ENCODE measurements at regions not wholly inside any gene's neighbourhood (a gene's known extent, or its start where the extent isn't known, plus 50 kb on each side); places are given as distances from the start of the nearest gene placed in this dataset.

DNA sequence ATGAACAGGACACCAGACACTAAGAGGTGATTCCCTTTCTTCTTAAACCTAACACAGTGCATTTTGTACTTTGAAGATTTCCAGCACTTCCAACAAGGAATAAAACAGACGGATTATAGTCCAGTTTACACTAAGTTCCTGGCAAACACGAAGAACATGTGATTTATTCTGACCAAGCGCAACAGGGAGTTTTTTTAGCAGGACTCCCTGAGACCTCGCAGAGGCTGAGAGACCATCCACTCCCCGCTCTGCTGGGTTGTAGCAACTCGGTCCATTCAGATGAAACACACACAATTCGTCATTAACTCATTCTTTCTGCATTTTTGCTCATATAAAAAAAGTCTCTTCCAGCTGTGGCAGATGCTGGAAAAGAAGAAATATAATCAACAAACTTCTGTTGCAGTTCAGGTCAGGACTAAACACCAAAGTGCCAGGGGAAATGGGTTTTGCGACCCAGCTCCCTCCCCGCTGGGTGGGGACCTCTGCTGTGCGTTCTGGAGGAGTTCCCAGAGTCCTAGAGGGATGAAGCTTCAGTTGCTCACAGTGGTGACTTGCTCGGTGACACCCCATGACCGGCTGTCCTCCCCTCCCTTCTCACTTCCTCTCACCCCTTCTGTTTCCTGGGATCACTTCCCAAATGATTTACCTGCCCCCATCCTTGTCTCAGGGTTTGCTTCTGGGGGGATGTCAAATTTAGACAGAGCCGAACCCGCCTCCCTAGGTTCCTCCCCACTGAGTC lies 52.5 kb downstream of the KCNF1 start:
- Histone ChIP-seq H3K27me3 (ENCODE audit: insufficient read depth in 3 of 3, low read length in 2 of 3) (peaks cover 0 to 5% (median 0%) of the 10 kb centered on the region in 3 donors), H3K4me1 (no peaks in the 10 kb centered on the region), H3K27ac (no peak overlapping the region), H3K4me3 (no peak overlapping the region), H3K9me3 (no peaks in the 10 kb centered on the region), H3K36me3 (ENCODE audit: insufficient read depth in 1 of 2, low read depth in 1 of 2) (no peaks in the 10 kb centered on the region)
- ATAC-seq (no peak), DNase-seq (no peak)
- intact Hi-C loops (cut with DNase I): no loop called here
- TF ChIP-seq, protein P1, sequence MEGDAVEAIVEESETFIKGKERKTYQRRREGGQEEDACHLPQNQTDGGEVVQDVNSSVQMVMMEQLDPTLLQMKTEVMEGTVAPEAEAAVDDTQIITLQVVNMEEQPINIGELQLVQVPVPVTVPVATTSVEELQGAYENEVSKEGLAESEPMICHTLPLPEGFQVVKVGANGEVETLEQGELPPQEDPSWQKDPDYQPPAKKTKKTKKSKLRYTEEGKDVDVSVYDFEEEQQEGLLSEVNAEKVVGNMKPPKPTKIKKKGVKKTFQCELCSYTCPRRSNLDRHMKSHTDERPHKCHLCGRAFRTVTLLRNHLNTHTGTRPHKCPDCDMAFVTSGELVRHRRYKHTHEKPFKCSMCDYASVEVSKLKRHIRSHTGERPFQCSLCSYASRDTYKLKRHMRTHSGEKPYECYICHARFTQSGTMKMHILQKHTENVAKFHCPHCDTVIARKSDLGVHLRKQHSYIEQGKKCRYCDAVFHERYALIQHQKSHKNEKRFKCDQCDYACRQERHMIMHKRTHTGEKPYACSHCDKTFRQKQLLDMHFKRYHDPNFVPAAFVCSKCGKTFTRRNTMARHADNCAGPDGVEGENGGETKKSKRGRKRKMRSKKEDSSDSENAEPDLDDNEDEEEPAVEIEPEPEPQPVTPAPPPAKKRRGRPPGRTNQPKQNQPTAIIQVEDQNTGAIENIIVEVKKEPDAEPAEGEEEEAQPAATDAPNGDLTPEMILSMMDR (IDR thresholded peaks at IDR 0.05): no peak
- 43 to 54% (median 46%) methylated on average over 14 of the region's 14 CpGs for WGBS, 3 donors

DNA sequence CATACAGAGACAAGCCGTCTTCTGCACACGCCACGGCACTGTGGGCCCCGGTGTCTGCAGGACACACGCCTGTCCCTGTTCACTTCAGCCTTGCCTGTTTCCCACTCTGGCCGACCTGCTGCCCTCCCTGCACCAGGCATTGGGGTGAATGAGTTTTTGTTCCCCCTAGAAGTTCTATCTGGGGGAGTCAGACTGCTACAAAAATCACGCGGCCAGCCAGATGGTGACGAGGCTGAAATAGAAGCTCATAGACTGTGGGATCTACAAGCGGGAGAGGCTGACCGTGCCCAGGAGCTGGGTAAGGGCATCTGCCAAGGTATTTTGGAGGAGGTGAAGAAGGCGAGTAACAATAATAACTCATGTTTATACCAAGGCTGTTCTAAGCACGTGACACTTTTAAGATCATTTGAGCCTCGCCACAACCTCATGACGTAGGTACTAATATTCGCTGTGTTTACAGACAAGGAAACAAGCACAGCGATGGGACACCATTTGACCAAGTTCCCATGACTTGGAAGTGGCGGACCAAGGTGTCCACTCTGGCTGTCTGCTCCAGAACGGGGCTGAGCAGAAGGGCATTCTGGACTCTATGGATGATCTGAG lies 53.6 kb downstream of the KCNF1 start:
- Histone ChIP-seq H3K4me3 (no peak overlapping the region), H3K36me3 (ENCODE audit: insufficient read depth in 1 of 2, low read depth in 1 of 2) (no peaks in the 10 kb centered on the region), H3K4me1 (no peaks in the 10 kb centered on the region), H3K27me3 (ENCODE audit: insufficient read depth in 3 of 3, low read length in 2 of 3) (peaks cover 0 to 5% (median 0%) of the 10 kb centered on the region in 3 donors), H3K27ac (no peak overlapping the region), H3K9me3 (no peaks in the 10 kb centered on the region)
- intact Hi-C loops (cut with DNase I): no loop called here
- DNase-seq: no peak
- ATAC-seq: no peak
- WGBS, 3 donors: 94 to 96% (median 95%) methylated on average over 19 of the region's 19 CpGs
- TF ChIP-seq, protein P1 (IDR thresholded peaks at IDR 0.05): no peak

DNA sequence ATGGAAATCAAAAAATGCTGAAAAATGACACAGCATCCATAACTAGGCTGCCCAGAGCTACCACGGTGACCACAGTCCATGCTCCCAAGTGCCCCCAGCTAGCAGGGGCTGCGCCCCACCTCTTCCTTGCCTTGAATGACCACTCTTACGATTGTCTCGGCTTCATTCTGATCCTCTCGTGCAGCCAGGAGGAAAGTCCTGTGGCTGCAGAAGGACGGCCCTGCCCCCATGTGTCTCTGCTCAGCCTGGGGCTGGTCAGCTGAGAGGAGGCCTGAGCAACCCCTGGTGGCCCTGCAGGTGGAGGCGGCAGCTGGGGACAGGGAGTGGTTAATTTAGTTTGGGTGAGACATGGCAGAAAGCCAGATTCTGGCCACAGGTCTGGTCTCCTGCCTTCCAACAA lies 54.3 kb downstream of the KCNF1 start:
- Histone ChIP-seq H3K4me3 (no peak overlapping the region), H3K27me3 (ENCODE audit: insufficient read depth in 3 of 3, low read length in 2 of 3) (peaks cover 0 to 5% (median 0%) of the 10 kb centered on the region in 3 donors), H3K27ac (no peak overlapping the region), H3K4me1 (no peaks in the 10 kb centered on the region), H3K9me3 (no peaks in the 10 kb centered on the region), H3K36me3 (ENCODE audit: insufficient read depth in 1 of 2, low read depth in 1 of 2) (no peaks in the 10 kb centered on the region)
- ATAC-seq (no peak), DNase-seq (no peak)
- intact Hi-C loops (cut with DNase I): no loop called here
- WGBS, 3 donors: 89 to 98% (median 94%) methylated on average over 7 of the region's 7 CpGs
- TF ChIP-seq, protein P1 (IDR thresholded peaks at IDR 0.05): no peak

DNA sequence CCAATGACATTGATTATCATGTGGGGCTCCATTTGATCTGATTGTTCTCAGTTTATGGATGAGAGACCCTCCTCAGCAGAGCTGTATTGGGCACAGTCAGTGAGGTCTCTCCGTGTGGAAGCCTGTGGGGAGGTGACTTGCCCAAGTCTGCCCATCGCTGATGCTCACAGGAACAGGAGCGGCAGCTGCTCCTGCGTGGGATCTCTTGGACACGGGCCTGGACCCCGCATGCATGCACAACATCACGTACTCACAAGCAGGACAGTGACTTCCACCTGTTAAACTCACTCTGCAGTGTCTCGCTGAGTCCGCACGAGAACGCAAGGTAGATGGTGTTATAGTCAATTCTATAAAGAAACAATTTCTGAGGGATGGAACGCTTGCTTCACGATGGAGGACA lies 55.0 kb downstream of the KCNF1 start:
- no peak overlapping the region for H3K4me3 ChIP-seq
- TF ChIP-seq, protein P1 (IDR thresholded peaks at IDR 0.05): no peak
- H3K36me3 ChIP-seq (ENCODE audit: insufficient read depth in 1 of 2, low read depth in 1 of 2): no peaks in the 10 kb centered on the region
- H3K27me3 ChIP-seq (ENCODE audit: insufficient read depth in 3 of 3, low read length in 2 of 3): peaks cover 0 to 5% (median 0%) of the 10 kb centered on the region in 3 donors
- no peaks in the 10 kb centered on the region for H3K9me3 ChIP-seq
- H3K4me1 ChIP-seq: no peaks in the 10 kb centered on the region
- DNase-seq: no peak
- 71 to 77% (median 75%) methylated on average over 13 of the region's 13 CpGs for WGBS, 3 donors
- H3K27ac ChIP-seq: no peak overlapping the region
- intact Hi-C loops (cut with DNase I): no loop called here
- ATAC-seq: no peak

Measured in psoas muscle (tissue), 7 donors.